C4-2B (cell line): ENCODE measurements at regions not wholly inside any gene's neighbourhood (a gene's known extent, or its start where the extent isn't known, plus 50 kb on each side); places are given as distances from the start of the nearest gene placed in this dataset.

ENCODE experiments used
- ZFX ChIP-seq: fragments of 450-650 bp; IDR thresholded peaks from 2 replicates; pipeline ENCODE4 v1.6.1; 2017
- TF ChIP-seq, protein P1 (sequence below): fragments of 450-650 bp; conservative IDR thresholded peaks from 2 replicates; pipeline ENCODE4 v1.5.1; 2017; ENCODE audit warnings: mild to moderate bottlenecking

GRCh38 chr5:25646421-25647341 is 1001.9 kb upstream of the CDH10 start:
- TF ChIP-seq, protein P1, sequence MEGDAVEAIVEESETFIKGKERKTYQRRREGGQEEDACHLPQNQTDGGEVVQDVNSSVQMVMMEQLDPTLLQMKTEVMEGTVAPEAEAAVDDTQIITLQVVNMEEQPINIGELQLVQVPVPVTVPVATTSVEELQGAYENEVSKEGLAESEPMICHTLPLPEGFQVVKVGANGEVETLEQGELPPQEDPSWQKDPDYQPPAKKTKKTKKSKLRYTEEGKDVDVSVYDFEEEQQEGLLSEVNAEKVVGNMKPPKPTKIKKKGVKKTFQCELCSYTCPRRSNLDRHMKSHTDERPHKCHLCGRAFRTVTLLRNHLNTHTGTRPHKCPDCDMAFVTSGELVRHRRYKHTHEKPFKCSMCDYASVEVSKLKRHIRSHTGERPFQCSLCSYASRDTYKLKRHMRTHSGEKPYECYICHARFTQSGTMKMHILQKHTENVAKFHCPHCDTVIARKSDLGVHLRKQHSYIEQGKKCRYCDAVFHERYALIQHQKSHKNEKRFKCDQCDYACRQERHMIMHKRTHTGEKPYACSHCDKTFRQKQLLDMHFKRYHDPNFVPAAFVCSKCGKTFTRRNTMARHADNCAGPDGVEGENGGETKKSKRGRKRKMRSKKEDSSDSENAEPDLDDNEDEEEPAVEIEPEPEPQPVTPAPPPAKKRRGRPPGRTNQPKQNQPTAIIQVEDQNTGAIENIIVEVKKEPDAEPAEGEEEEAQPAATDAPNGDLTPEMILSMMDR = no peak
- TF ChIP-seq ZFX = no peak
